GM19240 (cell line): ENCODE measurements at regions not wholly inside any gene's neighbourhood (a gene's known extent, or its start where the extent isn't known, plus 50 kb on each side); places are given as distances from the start of the nearest gene placed in this dataset.
A peak's percentile ranks its signal among the peaks of the same experiment; 100 is the strongest.

Source experiments
- DNase-seq: peaks from one replicate; pipeline ENCODE4 v3.0.0; 2011; ENCODE audit warnings: low spot score; ENCODE audit not compliant: insufficient read length

GRCh38 chr17:79401704-79402674 lies 208.9 kb downstream of the RBFOX3 start:
- DNase-seq = no peak

- DNase-seq = peak; percentile 91
These were observed 209.7 kb downstream of the RBFOX3 start for GRCh38 chr17:79400989-79401703.

- no peak for DNase-seq
These were observed 211.2 kb downstream of the RBFOX3 start for GRCh38 chr17:79399610-79400144.

GRCh38 chr17:79398441-79398840 lies 212.4 kb downstream of the RBFOX3 start:
- no peak for DNase-seq

GRCh38 chr17:79396696-79397095 lies 214.2 kb downstream of the RBFOX3 start:
- no peak for DNase-seq

GRCh38 chr17:79395545-79395944 lies 215.3 kb downstream of the RBFOX3 start:
- no peak for DNase-seq

- no peak for DNase-seq
These were observed 215.8 kb downstream of the RBFOX3 start for GRCh38 chr17:79395066-79395465.

GRCh38 chr17:79393358-79394052 lies 217.3 kb downstream of the RBFOX3 start:
- peak; percentile 75 for DNase-seq

- DNase-seq = no peak
These were observed 218.3 kb downstream of the RBFOX3 start for GRCh38 chr17:79392598-79392997.

GRCh38 chr17:79391376-79392233 lies 219.2 kb downstream of the RBFOX3 start:
- DNase-seq = peak; percentile 77

- DNase-seq = no peak
These were observed 221.0 kb downstream of the RBFOX3 start for GRCh38 chr17:79389896-79390295.

- peak; percentile 64 for DNase-seq
These were observed 222.1 kb downstream of the RBFOX3 start for GRCh38 chr17:79388556-79389295.

- no peak for DNase-seq
These were observed 223.1 kb downstream of the RBFOX3 start for GRCh38 chr17:79387783-79388182.

GRCh38 chr17:79385962-79386563 lies 224.8 kb downstream of the RBFOX3 start:
- no peak for DNase-seq

- no peak for DNase-seq
These were observed 228.5 kb downstream of the RBFOX3 start for GRCh38 chr17:79382313-79382712.

- no peak for DNase-seq
These were observed 231.0 kb downstream of the RBFOX3 start for GRCh38 chr17:79379700-79380445.

GRCh38 chr17:79377230-79377786 lies 233.5 kb downstream of the RBFOX3 start:
- DNase-seq = no peak

GRCh38 chr17:79374807-79375206 lies 236.0 kb downstream of the RBFOX3 start:
- no peak for DNase-seq
